GM23248 (cell line): ENCODE measurements at regions not wholly inside any gene's neighbourhood (a gene's known extent, or its start where the extent isn't known, plus 50 kb on each side); places are given as distances from the start of the nearest gene placed in this dataset.

ENCODE experiments used
- DNase-seq: peaks from one replicate; pipeline ENCODE4 v3.0.0-alpha.2; 2015
- H2AFZ ChIP-seq: fragments of 200-600 bp; sonication (generic); 2 replicates; pipeline ENCODE4 v1.6.1; 2016; ENCODE audit warnings: antibody characterized with exemption
- H3F3A ChIP-seq: fragments of 200-600 bp; sonication (generic); 2 replicates; pipeline ENCODE4 v1.6.1; 2016; ENCODE audit warnings: mild to moderate bottlenecking, antibody characterized with exemption, mixed run types; ENCODE audit not compliant: insufficient read depth
- H3K27ac ChIP-seq: fragments of 200-600 bp; sonication (generic); 2 replicates; pipeline ENCODE4 v1.5.1; 2016; ENCODE audit warnings: mild to moderate bottlenecking
- H3K27me3 ChIP-seq: fragments of 200-600 bp; sonication (generic); replicated peaks from 2 replicates; pipeline ENCODE4 v1.6.1; 2016; ENCODE audit warnings: mild to moderate bottlenecking; ENCODE audit not compliant: insufficient read depth
- H3K36me3 ChIP-seq: fragments of 200-600 bp; sonication (generic); 2 replicates; pipeline ENCODE4 v1.6.1; 2016; ENCODE audit warnings: low read depth, mild to moderate bottlenecking
- H3K4me1 ChIP-seq: fragments of 200-600 bp; sonication (generic); 2 replicates; pipeline ENCODE4 v1.6.1; 2016; ENCODE audit warnings: mild to moderate bottlenecking; ENCODE audit not compliant: insufficient read depth
- H3K4me2 ChIP-seq: fragments of 200-600 bp; sonication (generic); one replicate; pipeline ENCODE4 v1.6.1; 2016; ENCODE audit warnings: mild to moderate bottlenecking; ENCODE audit not compliant: unreplicated experiment
- H3K4me3 ChIP-seq: fragments of 200-600 bp; sonication (generic); 2 replicates; pipeline ENCODE4 v1.5.1; 2016; ENCODE audit warnings: mild to moderate bottlenecking
- H3K79me2 ChIP-seq: fragments of 200-600 bp; sonication (generic); 2 replicates; pipeline ENCODE4 v1.6.1; 2016; ENCODE audit warnings: mild to moderate bottlenecking; ENCODE audit not compliant: insufficient read depth
- H3K9ac ChIP-seq: fragments of 200-600 bp; sonication (generic); 2 replicates; pipeline ENCODE4 v1.6.1; 2016; ENCODE audit warnings: mild to moderate bottlenecking
- H3K9me2 ChIP-seq: fragments of 200-600 bp; sonication (generic); 2 replicates; pipeline ENCODE4 v1.6.1; 2016; ENCODE audit warnings: mixed run types, mild to moderate bottlenecking, moderate library complexity; ENCODE audit not compliant: insufficient read depth
- H3K9me3 ChIP-seq: fragments of 200-600 bp; sonication (generic); one replicate; pipeline ENCODE4 v1.6.1; 2017; ENCODE audit warnings: low read depth
- H4K20me1 ChIP-seq: fragments of 200-600 bp; sonication (generic); 2 replicates; pipeline ENCODE4 v1.6.0; 2016; ENCODE audit not compliant: insufficient read depth
- EZH2 ChIP-seq: fragments of 200-600 bp; sonication (generic); IDR thresholded peaks from 2 replicates; pipeline ENCODE4 v1.6.1; 2018; ENCODE audit warnings: antibody characterized with exemption, mild to moderate bottlenecking; ENCODE audit not compliant: insufficient read depth, poor library complexity, severe bottlenecking
- EZH2phosphoT487 ChIP-seq: fragments of 200-600 bp; sonication (generic); IDR thresholded peaks from 2 replicates; pipeline ENCODE4 v1.6.1; 2018; ENCODE audit warnings: antibody characterized with exemption, moderate library complexity, mild to moderate bottlenecking, low read depth; ENCODE audit not compliant: insufficient read depth
- WGBS, 2 experiments: methylation state at CpG; one replicate each; pipeline ENCODE4 v1.1.6; 2015 to 2017; ENCODE audit warnings: low lambda C conversion rate in 2 of 2, low coverage in 1 of 2; ENCODE audit errors: missing lambda C conversion rate in 2 of 2; 5-methylcytosine and 5-hydroxymethylcytosine counted together
- in situ Hi-C: fragments of 300-500 bp; cut with MboI; formaldehyde crosslinking; loops from 2 replicates; pipeline ENCODE4 v1.15.0; 2020

DNA sequence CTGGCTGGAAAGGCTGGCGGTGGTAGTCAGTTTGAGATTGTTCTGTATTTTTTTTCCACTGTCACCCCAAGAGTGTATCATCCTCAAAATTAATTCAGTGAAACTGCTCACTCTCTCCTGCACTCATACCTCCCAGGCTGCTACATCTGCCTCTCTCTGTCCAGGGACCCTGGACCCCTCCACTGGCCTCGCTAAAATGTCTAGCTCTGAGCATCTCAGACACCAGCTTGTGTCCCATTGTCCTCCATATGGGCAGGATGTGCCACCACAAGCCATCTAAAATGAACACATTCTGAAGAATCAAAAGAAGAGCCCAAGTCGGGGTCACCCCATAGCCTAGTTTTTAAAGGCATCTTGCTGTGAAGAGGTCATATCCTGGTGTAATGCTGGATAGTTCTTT lies 345.5 kb upstream of the TSHZ3 start:
- no peak for TF ChIP-seq EZH2
- TF ChIP-seq EZH2phosphoT487 = no peak
- H3K4me3 ChIP-seq = no peak overlapping the region
- no peak overlapping the region for H3K27ac ChIP-seq
- no peak for DNase-seq
- no peaks in the 10 kb centered on the region for H3K79me2 ChIP-seq
- H2AFZ ChIP-seq = no peak overlapping the region
- no peak overlapping the region for H3K9ac ChIP-seq
- no peaks in the 10 kb centered on the region for H3K4me1 ChIP-seq
- no peaks in the 10 kb centered on the region for H3K36me3 ChIP-seq
- H3K4me2 ChIP-seq = no peak overlapping the region
- no peaks in the 10 kb centered on the region for H3K27me3 ChIP-seq
- in situ Hi-C loops = no loop called here
- H3F3A ChIP-seq = no peaks in the 10 kb centered on the region
- 24 to 28% methylated on average over 3 of the region's 3 CpGs for WGBS, 2 experiments
- no peaks in the 10 kb centered on the region for H3K9me2 ChIP-seq
- H4K20me1 ChIP-seq = no peaks in the 10 kb centered on the region
- H3K9me3 ChIP-seq = no peaks in the 10 kb centered on the region

DNA sequence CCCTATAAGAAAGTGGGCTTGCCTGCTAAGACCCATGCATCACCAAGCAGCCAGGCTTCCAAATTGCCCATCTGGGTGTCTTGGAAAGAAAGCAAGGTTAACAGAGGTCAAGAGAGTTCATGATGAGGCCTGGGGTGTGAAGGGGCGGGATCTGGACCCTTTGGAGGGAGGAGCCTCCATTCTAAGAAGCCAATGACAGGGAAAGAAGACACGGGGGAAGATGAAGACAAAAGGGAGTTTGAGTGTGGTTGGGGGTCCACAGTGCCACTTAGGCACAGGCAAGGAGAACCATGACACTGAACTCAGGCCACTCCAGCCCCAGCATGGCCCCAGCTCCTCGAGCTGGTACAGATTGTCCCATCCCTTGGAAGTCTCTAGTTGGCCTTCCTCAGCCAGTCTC lies 350.2 kb upstream of the TSHZ3 start:
- Histone ChIP-seq H3K27me3 (no peaks in the 10 kb centered on the region), H3F3A (no peaks in the 10 kb centered on the region), H3K4me2 (no peak overlapping the region), H3K4me1 (no peaks in the 10 kb centered on the region), H3K79me2 (no peaks in the 10 kb centered on the region), H3K36me3 (no peaks in the 10 kb centered on the region), H3K9ac (no peak overlapping the region), H3K9me2 (no peaks in the 10 kb centered on the region), H3K9me3 (no peaks in the 10 kb centered on the region), H3K27ac (no peak overlapping the region), H2AFZ (no peak overlapping the region), H4K20me1 (no peaks in the 10 kb centered on the region), H3K4me3 (no peak overlapping the region)
- WGBS, 2 experiments = 18% methylated on average over 3 of the region's 3 CpGs
- TF ChIP-seq EZH2 = no peak
- no peak for TF ChIP-seq EZH2phosphoT487
- in situ Hi-C loops = no loop called here
- no peak for DNase-seq

- no peaks in the 10 kb centered on the region for H3K36me3 ChIP-seq
- no peaks in the 10 kb centered on the region for H3K27me3 ChIP-seq
- no peak overlapping the region for H2AFZ ChIP-seq
- H3F3A ChIP-seq = no peaks in the 10 kb centered on the region
- H3K27ac ChIP-seq = no peak overlapping the region
- H3K4me3 ChIP-seq = no peak overlapping the region
- H3K79me2 ChIP-seq = no peaks in the 10 kb centered on the region
- H3K9me2 ChIP-seq = no peaks in the 10 kb centered on the region
- no peaks in the 10 kb centered on the region for H3K9me3 ChIP-seq
- in situ Hi-C loops = no loop called here
- no peak for DNase-seq
- H3K4me2 ChIP-seq = no peak overlapping the region
- H3K9ac ChIP-seq = no peak overlapping the region
- no peaks in the 10 kb centered on the region for H3K4me1 ChIP-seq
- TF ChIP-seq EZH2phosphoT487 = no peak
- WGBS, 2 experiments = 10 to 11% methylated on average over 3 of the region's 3 CpGs
- no peaks in the 10 kb centered on the region for H4K20me1 ChIP-seq
Measured at GRCh38 chr19:31701146-31701545, 351.9 kb upstream of the TSHZ3 start.

- no peaks in the 10 kb centered on the region for H4K20me1 ChIP-seq
- TF ChIP-seq EZH2 (no peak), EZH2phosphoT487 (no peak)
- no peak overlapping the region for H3K9ac ChIP-seq
- H3K9me3 ChIP-seq = no peaks in the 10 kb centered on the region
- no peaks in the 10 kb centered on the region for H3F3A ChIP-seq
- H3K27ac ChIP-seq = no peak overlapping the region
- in situ Hi-C loops = no loop called here
- H3K36me3 ChIP-seq = no peaks in the 10 kb centered on the region
- no peaks in the 10 kb centered on the region for H3K4me1 ChIP-seq
- no peaks in the 10 kb centered on the region for H3K27me3 ChIP-seq
- H3K9me2 ChIP-seq = no peaks in the 10 kb centered on the region
- no peak overlapping the region for H3K4me3 ChIP-seq
- H2AFZ ChIP-seq = no peak overlapping the region
- H3K79me2 ChIP-seq = no peaks in the 10 kb centered on the region
- DNase-seq = no peak
- WGBS, 2 experiments = 25 to 36% methylated on average over 5 of the region's 5 CpGs
- no peak overlapping the region for H3K4me2 ChIP-seq
Measured at GRCh38 chr19:31705656-31706055, 356.4 kb upstream of the TSHZ3 start.

- no peak overlapping the region for H3K27ac ChIP-seq
Measured at GRCh38 chr19:31706131-31706530, 356.9 kb upstream of the TSHZ3 start.

More at GRCh38 chr19:31706131-31706530, 356.9 kb upstream of the TSHZ3 start:
- no peak overlapping the region for H3K4me2 ChIP-seq
- H3K9me2 ChIP-seq = no peaks in the 10 kb centered on the region
- WGBS, 2 experiments = 52 to 62% methylated on average over 6 of the region's 6 CpGs
- H3K36me3 ChIP-seq = no peaks in the 10 kb centered on the region
- in situ Hi-C loops = no loop called here
- no peak overlapping the region for H2AFZ ChIP-seq
- no peak overlapping the region for H3K4me3 ChIP-seq
- no peaks in the 10 kb centered on the region for H3K27me3 ChIP-seq
- no peak overlapping the region for H3K9ac ChIP-seq
- no peaks in the 10 kb centered on the region for H3K4me1 ChIP-seq
- H4K20me1 ChIP-seq = no peaks in the 10 kb centered on the region
- H3K9me3 ChIP-seq = no peaks in the 10 kb centered on the region
- TF ChIP-seq EZH2phosphoT487 (no peak), EZH2 (no peak)
- no peaks in the 10 kb centered on the region for H3K79me2 ChIP-seq
- no peaks in the 10 kb centered on the region for H3F3A ChIP-seq
- no peak for DNase-seq
